Heart right ventricle (tissue), 16 donors: ENCODE measurements at regions not wholly inside any gene's neighbourhood (a gene's known extent, or its start where the extent isn't known, plus 50 kb on each side); places are given as distances from the start of the nearest gene placed in this dataset.

Experiments
- ATAC-seq, 8 donors: fragments of 200-7000 bp; cut with Tn5 transposase; one replicate each; pipeline ENCODE4 v1.9.1; 2020; ENCODE audit warnings: mild to moderate bottlenecking in 8 of 8, moderate library complexity in 8 of 8, moderate number of reproducible peaks in 1 of 8
- DNase-seq, 2 donors: peaks; one replicate each; pipeline ENCODE4 v3.0.0-alpha.2; 2020
- H3K27ac ChIP-seq, 10 donors: fragments of 200-600 bp; sonication (generic) in 2 of 10; one replicate each; pipeline versions ENCODE4 v1.5.0 to v1.8.0; 2020 to 2022; ENCODE audit warnings: mild to moderate bottlenecking in 3 of 10
- H3K27me3 ChIP-seq, 7 donors: fragments of 200-600 bp; one replicate each; pipeline ENCODE4 v1.8.0; 2021 to 2022; ENCODE audit warnings: mild to moderate bottlenecking in 2 of 7
- H3K36me3 ChIP-seq, 9 donors: fragments of 200-600 bp; sonication (generic) in 1 of 9; one replicate each; pipeline versions ENCODE4 v1.5.0 to v1.8.0; 2020 to 2022; ENCODE audit warnings: mild to moderate bottlenecking in 2 of 9
- H3K4me1 ChIP-seq, 9 donors: fragments of 200-600 bp; sonication (generic) in 1 of 9; one replicate each; pipeline versions ENCODE4 v1.5.0 to v1.8.0; 2020 to 2022; ENCODE audit warnings: mild to moderate bottlenecking in 4 of 9
- H3K4me3 ChIP-seq, 10 donors: fragments of 200-600 bp; sonication (generic) in 2 of 10; one replicate each; pipeline versions ENCODE4 v1.5.0 to v1.8.0; 2020 to 2022; ENCODE audit warnings: mild to moderate bottlenecking in 7 of 10, moderate library complexity in 2 of 10
- H3K9me3 ChIP-seq, 11 donors: fragments of 200-600 bp in 10 of 11; sonication (generic) in 2 of 11; one replicate each; pipeline versions ENCODE4 v1.5.0 to v1.8.0; 2013 to 2022; ENCODE audit warnings: mild to moderate bottlenecking in 2 of 11, control low read depth in 1 of 11, moderate library complexity in 1 of 11
- CTCF ChIP-seq, 9 donors: fragments of 200-600 bp; sonication (generic) in 2 of 9; IDR thresholded peaks; one replicate each; pipeline versions ENCODE4 v1.5.0 to v1.8.0; 2021 to 2022; ENCODE audit warnings: antibody characterized with exemption in 9 of 9, mild to moderate bottlenecking in 5 of 9, moderate library complexity in 1 of 9
- WGBS, 2 donors: extraction: QIAGEN DNeasy Blood & Tissue Kit; methylation state at CpG; one replicate each; pipeline ENCODE4 v1.1.7; 2013; ENCODE audit warnings: inconsistent platforms in 1 of 2; 5-methylcytosine and 5-hydroxymethylcytosine counted together
- intact Hi-C, 10 donors: fragments of 100-400 bp; cut with DNase I; formaldehyde crosslinking; loops; one replicate each; pipeline versions ENCODE4 v1.11.1 to v1.14.2; 2022
- donor health status: Arrhythmogenic right ventricular cardiomyopathy.
- donor health status: ischemic (EF 13 %, LVEDD 7.1; RV severe dilation, severe dysfunction).
- donor health status: healthy with polysubstance abuse.
- donor health status: DM: no; HTN: yes; CAD: no.
- donor health status: DM: no; HTN: no; CAD: no.
- donor health status: ischemic (EF 25% LVEDD 6.9; RV normal size, moderate dysfunction).
- donor health status: ischemic (EF 25% LVEDD 5.7; RV mildly dilated, moderate dysfunction).
- donor health status: healthy.
- donor health status: DM: yes; HTN: yes; CAD: no.
- donor health status: Ischemic cardiomyopathy.
- donor health status: ischemic (EF 35%, LVEDD 5.7; RV mildly dilated, moderate dysfunction).
- donor health status: nonischemic (EF 11% LVEDD 7.7; RV severe dilation, severe dysfunction).
- donor health status: DM: yes; HTN: yes; CAD: no.
- donor health status: PGD.
- donor health status: ischemic (EF 29% LVEDD 5.4; RV normal size, mild dysfunction).
- donor health status: nonischemic (EF 23%, LVEDD 6.1; RV moderate dilation, normal function).

- ATAC-seq = no peak
- Histone ChIP-seq H3K36me3 (no peaks in the 10 kb centered on the region), H3K4me3 (no peak overlapping the region), H3K27me3 (no peaks in the 10 kb centered on the region), H3K4me1 (no peaks in the 10 kb centered on the region), H3K27ac (no peak overlapping the region), H3K9me3 (no peaks in the 10 kb centered on the region)
- intact Hi-C loops = no loop called here
- no peak for TF ChIP-seq CTCF (IDR thresholded peaks at IDR 0.05)
- WGBS, 2 donors = 96 to 98% methylated on average over 3 of the region's 3 CpGs
- no peak for DNase-seq
These were observed 156.5 kb downstream of the MOXD1 start for GRCh38 chr6:132244744-132245143.

GRCh38 chr6:132236744-132237143 is 164.5 kb downstream of the MOXD1 start:
- no peak for TF ChIP-seq CTCF (IDR thresholded peaks at IDR 0.05)
- H3K27ac ChIP-seq = no peak overlapping the region
- WGBS, 2 donors = 19 to 23% methylated on average over 3 of the region's 3 CpGs
- no peaks in the 10 kb centered on the region for H3K4me1 ChIP-seq
- H3K4me3 ChIP-seq = no peak overlapping the region
- H3K9me3 ChIP-seq = no peaks in the 10 kb centered on the region
- H3K27me3 ChIP-seq = peaks cover 0 to 9% (median 0%) of the 10 kb centered on the region in 7 donors
- no peaks in the 10 kb centered on the region for H3K36me3 ChIP-seq
- DNase-seq (no peak), ATAC-seq (no peak)
- intact Hi-C loops = no loop called here

GRCh38 chr6:132236281-132236680 is 165.0 kb downstream of the MOXD1 start:
- H3K4me1 ChIP-seq = no peaks in the 10 kb centered on the region
- no peaks in the 10 kb centered on the region for H3K36me3 ChIP-seq
- no peak overlapping the region for H3K27ac ChIP-seq
- intact Hi-C loops = no loop called here
- H3K27me3 ChIP-seq = peaks cover 0 to 9% (median 0%) of the 10 kb centered on the region in 7 donors
- no peak for DNase-seq
- no peak overlapping the region for H3K4me3 ChIP-seq
- WGBS, 2 donors = 76 to 91% methylated on average over 1 of the region's 1 CpG
- TF ChIP-seq CTCF (IDR thresholded peaks at IDR 0.05) = no peak
- H3K9me3 ChIP-seq = no peaks in the 10 kb centered on the region
- ATAC-seq = no peak

DNA sequence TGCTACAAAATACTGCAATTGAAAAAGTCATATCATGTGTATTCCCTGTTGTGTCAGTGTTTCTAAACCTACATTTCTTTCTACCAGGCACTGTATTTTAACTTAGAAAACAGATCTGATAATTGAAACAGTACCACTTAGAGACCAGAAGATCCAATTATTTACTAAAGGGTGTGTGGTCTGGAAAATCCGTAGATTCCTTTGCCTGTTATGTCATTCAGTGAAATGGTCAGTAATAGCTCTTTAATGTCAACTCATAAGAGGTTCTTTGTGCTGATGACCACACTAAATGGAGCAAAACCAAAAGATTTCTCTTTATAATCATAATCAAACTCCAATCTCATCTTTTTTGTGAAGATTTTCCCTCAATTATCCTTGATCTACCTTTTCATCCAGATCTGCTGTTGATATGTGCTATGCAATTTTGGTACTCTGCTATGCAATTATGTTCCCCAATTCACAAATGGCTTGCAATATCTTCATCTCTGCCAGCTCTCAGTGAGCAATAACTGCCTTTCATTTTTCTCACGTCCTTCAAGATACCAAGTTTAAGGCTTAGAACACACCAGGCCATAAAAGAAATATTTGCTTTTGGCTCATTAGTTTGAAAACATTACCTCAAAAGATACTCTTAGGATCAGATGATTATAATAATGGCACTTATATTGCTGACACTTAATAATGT is 165.5 kb downstream of the MOXD1 start:
- Histone ChIP-seq H3K27ac (no peak overlapping the region), H3K36me3 (no peaks in the 10 kb centered on the region), H3K4me3 (no peak overlapping the region), H3K27me3 (peaks cover 0 to 9% (median 0%) of the 10 kb centered on the region in 7 donors), H3K9me3 (no peaks in the 10 kb centered on the region), H3K4me1 (no peaks in the 10 kb centered on the region)
- no peak for TF ChIP-seq CTCF (IDR thresholded peaks at IDR 0.05)
- 64 to 68% methylated on average over 2 of the region's 2 CpGs for WGBS, 2 donors
- intact Hi-C loops = no loop called here
- DNase-seq = no peak
- no peak for ATAC-seq
